ENCODE measurements at regions not wholly inside any gene's neighbourhood (a gene's known extent, or its start where the extent isn't known, plus 50 kb on each side); places are given as distances from the start of the nearest gene placed in this dataset.

- no peak overlapping the region for H3K27ac ChIP-seq (ENCODE audit: low read depth, low read length)
- ChIA-PET CTCF (no interaction called here), POLR2A (interaction anchor here (0.7 kb wide), 1 partner anchor 10 kb away, joined by 3 read pairs; no protein-coding TSS in a partner anchor)
- no peak for TF ChIP-seq CTCF (IDR thresholded peaks at IDR 0.05; ENCODE audit: low read depth, low read length)
- DNase-seq (ENCODE audit: low read depth, low spot score), result no peak
- no peaks in the 10 kb centered on the region; the same call in 1 of the 2 replicates for H3K9me3 ChIP-seq (ENCODE audit: control insufficient read depth, insufficient read depth, low read length)
- no peak overlapping the region for H3K4me3 ChIP-seq (ENCODE audit: low read depth, low read length)
- no peaks in the 10 kb centered on the region for H3K27me3 ChIP-seq (ENCODE audit: control insufficient read depth, insufficient read depth, low read length)
Observed at GRCh38 chr11:92703449-92703830, 266.0 kb upstream of the MTNR1B start.

- no peak for TF ChIP-seq CTCF (IDR thresholded peaks at IDR 0.05; ENCODE audit: low read depth, low read length)
- ChIA-PET CTCF (no interaction called here), POLR2A (no interaction called here)
- Histone ChIP-seq H3K4me3 (ENCODE audit: low read depth, low read length) (no peak overlapping the region), H3K27ac (ENCODE audit: low read depth, low read length) (no peak overlapping the region), H3K27me3 (ENCODE audit: control insufficient read depth, insufficient read depth, low read length) (no peaks in the 10 kb centered on the region), H3K9me3 (ENCODE audit: control insufficient read depth, insufficient read depth, low read length) (no peaks in the 10 kb centered on the region; the same call in 1 of the 2 replicates)
- no peak for DNase-seq (ENCODE audit: low read depth, low spot score)
Observed at GRCh38 chr11:92707173-92707619, 262.3 kb upstream of the MTNR1B start.

GRCh38 chr11:92707665-92708064, 261.8 kb upstream of the MTNR1B start:
- H3K9me3 ChIP-seq (ENCODE audit: control insufficient read depth, insufficient read depth, low read length), result no peaks in the 10 kb centered on the region; the same call in 1 of the 2 replicates
- no peaks in the 10 kb centered on the region for H3K27me3 ChIP-seq (ENCODE audit: control insufficient read depth, insufficient read depth, low read length)
- H3K27ac ChIP-seq (ENCODE audit: low read depth, low read length), result no peak overlapping the region
- ChIA-PET CTCF (no interaction called here), POLR2A (no interaction called here)
- no peak for TF ChIP-seq CTCF (IDR thresholded peaks at IDR 0.05; ENCODE audit: low read depth, low read length)
- H3K4me3 ChIP-seq (ENCODE audit: low read depth, low read length), result no peak overlapping the region
- DNase-seq (ENCODE audit: low read depth, low spot score), result no peak

GRCh38 chr11:92709329-92709728, 260.1 kb upstream of the MTNR1B start:
- Histone ChIP-seq H3K27me3 (ENCODE audit: control insufficient read depth, insufficient read depth, low read length) (no peaks in the 10 kb centered on the region), H3K9me3 (ENCODE audit: control insufficient read depth, insufficient read depth, low read length) (no peaks in the 10 kb centered on the region; the same call in 1 of the 2 replicates), H3K27ac (ENCODE audit: low read depth, low read length) (no peak overlapping the region), H3K4me3 (ENCODE audit: low read depth, low read length) (no peak overlapping the region)
- CTCF ChIA-PET, result no interaction called here
- no peak for DNase-seq (ENCODE audit: low read depth, low spot score)
- TF ChIP-seq CTCF (IDR thresholded peaks at IDR 0.05; ENCODE audit: low read depth, low read length), result no peak
- POLR2A ChIA-PET, result no interaction called here

- CTCF ChIA-PET, result no interaction called here
- Histone ChIP-seq H3K27me3 (ENCODE audit: control insufficient read depth, insufficient read depth, low read length) (no peaks in the 10 kb centered on the region), H3K9me3 (ENCODE audit: control insufficient read depth, insufficient read depth, low read length) (no peaks in the 10 kb centered on the region), H3K27ac (ENCODE audit: low read depth, low read length) (no peak overlapping the region), H3K4me3 (ENCODE audit: low read depth, low read length) (no peak overlapping the region)
- no peak for DNase-seq (ENCODE audit: low read depth, low spot score)
- no peak for TF ChIP-seq CTCF (IDR thresholded peaks at IDR 0.05; ENCODE audit: low read depth, low read length)
- POLR2A ChIA-PET, result no interaction called here
Observed at GRCh38 chr11:92711926-92712325, 257.5 kb upstream of the MTNR1B start.

Data from AG04450 (cell line).